HG03439 (cell line): ENCODE measurements at regions not wholly inside any gene's neighbourhood (a gene's known extent, or its start where the extent isn't known, plus 50 kb on each side); places are given as distances from the start of the nearest gene placed in this dataset.

Experiments used
- ATAC-seq: cut with Tn5 transposase; IDR thresholded peaks from one replicate; pipeline ENCODE4 v1.9.1; 2021; ENCODE audit warnings: mild to moderate bottlenecking, moderate library complexity; ENCODE audit not compliant: unreplicated experiment

- ATAC-seq, result no peak
Measured at GRCh38 chrX:6701085-6701484, 166.2 kb upstream of the VCX3A start.

- no peak for ATAC-seq
Measured at GRCh38 chrX:6695717-6696116, 160.8 kb upstream of the VCX3A start.

GRCh38 chrX:6694977-6695376 lies 160.1 kb upstream of the VCX3A start:
- no peak for ATAC-seq

GRCh38 chrX:6694221-6694620 lies 159.3 kb upstream of the VCX3A start:
- ATAC-seq, result no peak

DNA sequence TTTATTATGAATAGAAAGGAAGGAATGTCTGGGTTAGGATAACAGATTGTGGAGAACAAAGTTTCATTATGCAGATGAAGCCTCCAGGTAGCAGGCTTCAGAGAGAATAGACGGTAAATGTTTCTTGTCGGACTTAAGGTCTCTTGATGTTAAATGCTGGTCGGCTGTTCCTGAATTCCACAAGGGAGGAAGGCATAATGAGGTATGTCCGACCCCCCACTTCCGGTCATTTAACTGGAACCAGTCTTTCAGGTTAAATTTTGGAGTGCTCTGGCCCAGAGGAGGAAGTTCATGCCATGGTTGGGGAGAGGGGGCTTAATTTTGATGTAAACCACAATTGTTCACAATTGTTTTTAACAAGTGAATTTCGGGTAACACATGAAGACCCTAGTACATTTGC lies 158.1 kb upstream of the VCX3A start:
- ATAC-seq, result no peak

DNA sequence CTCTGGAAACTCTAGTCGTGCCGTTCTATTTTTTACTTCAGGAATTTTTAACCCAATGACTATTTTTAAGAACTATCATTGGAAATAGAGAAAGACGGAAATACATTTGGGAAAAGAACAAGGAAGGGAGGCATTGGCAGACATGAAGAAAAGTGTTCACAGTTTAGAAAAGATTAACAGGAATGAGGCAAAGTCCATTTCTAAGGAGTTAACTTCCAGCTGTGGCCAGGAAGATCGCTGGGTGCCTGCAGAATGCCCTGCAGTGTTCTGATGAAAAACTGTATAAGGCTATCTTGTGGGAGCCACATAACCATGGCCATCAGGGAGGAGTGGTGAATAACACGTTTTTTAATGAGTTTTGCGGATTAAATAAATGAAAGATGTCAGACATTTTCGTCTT lies 150.6 kb upstream of the VCX3A start:
- ATAC-seq, result no peak

DNA sequence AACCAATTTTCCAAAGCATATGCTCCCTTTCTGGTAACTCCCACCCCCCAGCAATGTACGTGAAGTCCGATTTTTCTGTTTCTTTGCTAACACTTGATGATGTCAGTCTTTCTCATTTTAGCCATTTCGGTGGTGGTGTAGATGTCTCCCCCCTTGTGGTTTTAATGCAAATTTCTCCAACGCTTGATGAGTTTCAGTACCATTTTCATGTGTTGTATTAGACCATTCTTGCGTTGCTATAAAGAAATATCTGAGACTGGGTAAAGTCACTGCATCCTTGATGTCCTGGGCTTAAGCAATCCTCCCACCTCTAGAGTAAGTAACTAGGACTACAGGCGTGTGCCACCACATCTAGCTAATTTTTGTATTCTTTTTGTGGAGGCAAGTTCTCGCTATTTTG lies 148.4 kb upstream of the VCX3A start:
- no peak for ATAC-seq

- ATAC-seq, result no peak
Measured at GRCh38 chrX:6681521-6682145, 146.7 kb upstream of the VCX3A start.

DNA sequence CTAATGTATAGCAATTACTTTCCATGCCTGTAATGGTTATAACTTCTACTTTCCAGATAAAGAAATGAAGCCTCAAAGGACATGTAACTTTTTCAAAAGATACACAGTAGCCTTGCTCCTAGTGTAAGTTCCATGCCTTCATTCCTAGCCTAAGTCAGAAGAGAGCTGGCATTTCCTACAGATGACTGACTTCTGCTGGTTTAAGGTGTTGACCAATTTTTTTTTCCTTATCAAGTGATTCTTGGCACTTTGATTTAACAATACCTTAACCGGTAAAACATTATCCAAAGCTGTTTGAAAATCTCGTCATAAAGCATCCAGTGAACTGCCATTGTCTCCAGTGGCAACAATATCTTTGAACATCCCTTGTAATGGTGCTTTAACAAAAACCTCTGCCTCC lies 145.1 kb upstream of the VCX3A start:
- ATAC-seq, result no peak

DNA sequence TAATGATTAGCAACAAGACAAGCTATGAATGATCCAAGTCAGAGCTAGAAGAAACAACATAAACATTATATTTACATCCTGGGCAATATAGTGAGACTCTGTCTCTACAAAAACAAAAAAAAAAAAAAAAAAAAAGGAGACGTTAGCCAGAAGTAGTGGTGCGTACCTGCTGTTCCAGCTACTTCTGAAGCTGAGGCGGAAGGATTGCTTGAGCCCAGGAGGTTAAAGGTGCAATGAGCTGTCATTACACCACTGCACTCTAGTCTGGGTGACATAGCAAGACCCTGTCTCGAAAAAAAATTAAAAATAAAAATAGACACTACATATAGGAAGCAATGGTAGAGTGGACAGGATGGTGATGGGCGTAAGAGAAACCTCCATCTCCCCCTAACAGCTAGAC lies 144.6 kb upstream of the VCX3A start:
- ATAC-seq, result no peak

DNA sequence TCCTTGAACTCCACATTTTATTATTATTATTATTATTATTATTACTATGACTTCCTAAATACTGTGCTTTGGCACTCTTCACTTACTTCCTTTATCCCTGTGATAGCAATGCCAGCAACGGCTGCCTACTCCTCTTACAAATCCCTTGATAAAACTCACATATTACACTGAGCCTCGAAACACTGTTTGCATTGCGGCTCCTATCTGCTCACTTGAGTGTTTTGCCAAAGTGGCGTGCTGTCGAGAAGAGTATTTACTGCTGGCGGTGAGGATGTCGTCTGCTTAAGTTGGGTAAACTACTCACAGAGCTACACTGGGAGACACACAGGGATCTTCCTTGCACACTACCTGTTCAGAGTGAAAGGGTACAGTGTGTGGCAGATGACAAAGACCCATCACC lies 143.4 kb upstream of the VCX3A start:
- no peak for ATAC-seq

DNA sequence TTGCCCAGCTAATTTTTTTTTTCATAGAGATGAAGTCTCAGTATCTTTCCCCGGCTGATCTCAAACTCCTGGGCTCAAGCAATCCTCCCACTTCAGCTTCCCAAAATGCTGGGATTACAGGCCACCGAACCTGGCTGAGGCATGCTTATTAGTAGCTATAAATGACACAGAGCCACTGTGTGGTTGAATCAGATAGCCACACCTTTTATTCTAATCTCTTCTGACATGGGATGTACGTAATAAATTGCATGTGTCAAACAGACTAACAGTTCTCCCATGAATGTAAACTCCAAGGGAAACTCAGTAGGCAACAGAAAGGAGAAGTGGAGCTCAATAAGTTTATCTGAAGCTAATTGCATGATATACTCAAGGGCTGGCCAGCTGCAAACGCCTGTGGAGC lies 139.8 kb upstream of the VCX3A start:
- no peak for ATAC-seq

DNA sequence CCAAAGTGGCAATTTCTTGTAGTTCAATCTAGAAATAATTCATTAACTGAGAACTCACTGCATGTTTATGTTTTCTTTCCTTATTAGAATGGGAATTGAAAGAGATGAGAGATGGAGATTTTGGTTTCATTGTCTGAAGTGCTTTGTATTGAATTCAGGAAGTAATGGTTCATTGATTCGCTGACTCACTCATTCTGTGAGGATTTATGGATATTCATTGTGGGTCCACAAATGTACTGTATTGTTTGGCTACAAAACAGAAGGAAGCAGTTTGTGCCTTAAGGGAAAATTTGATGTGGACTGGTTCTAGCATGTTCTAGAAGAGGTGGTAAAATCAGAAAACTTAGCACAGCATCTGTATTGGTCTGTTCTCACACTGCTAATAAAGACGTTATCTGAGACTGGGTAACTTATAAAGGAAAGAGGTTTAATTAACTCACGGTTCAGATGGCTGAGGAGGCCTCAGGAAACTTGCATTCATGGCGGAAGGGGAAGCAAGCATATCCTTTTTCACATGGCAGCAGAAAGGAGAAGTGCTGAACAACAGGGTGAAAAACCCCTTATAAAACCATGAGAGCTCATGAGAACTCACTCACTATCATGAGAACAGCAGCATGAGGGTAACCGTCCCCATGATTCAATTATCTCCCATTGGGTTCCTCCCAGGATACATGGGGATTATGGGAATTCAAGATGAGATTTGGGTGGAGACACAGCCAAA lies 132.3 kb upstream of the VCX3A start:
- ATAC-seq, result no peak

DNA sequence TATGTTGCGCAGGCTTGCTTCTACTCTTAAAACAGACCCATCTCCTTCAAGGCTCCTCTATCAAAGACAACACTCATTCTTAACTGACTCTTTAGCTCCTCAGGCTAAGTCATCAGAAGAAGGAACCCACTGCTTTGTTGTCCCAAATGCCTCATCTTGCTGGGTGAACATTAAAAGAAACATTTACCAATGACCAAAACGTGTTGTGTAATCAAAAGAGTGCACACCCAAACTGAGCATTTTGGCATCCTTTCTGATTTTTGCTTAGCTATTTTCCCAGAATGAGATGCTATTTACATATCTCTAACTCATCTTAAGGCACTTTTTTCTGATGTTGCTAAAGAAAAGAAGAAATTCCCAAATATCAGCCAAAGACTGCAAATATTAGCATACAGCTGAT lies 131.7 kb upstream of the VCX3A start:
- no peak for ATAC-seq

GRCh38 chrX:6661736-6662135 lies 126.8 kb upstream of the VCX3A start:
- no peak for ATAC-seq

- no peak for ATAC-seq
Measured at GRCh38 chrX:6660567-6661264, 125.8 kb upstream of the VCX3A start.

- ATAC-seq, result no peak
Measured at GRCh38 chrX:6645216-6645615, 110.3 kb upstream of the VCX3A start.

GRCh38 chrX:6644411-6644810 lies 109.5 kb upstream of the VCX3A start:
- ATAC-seq, result no peak

DNA sequence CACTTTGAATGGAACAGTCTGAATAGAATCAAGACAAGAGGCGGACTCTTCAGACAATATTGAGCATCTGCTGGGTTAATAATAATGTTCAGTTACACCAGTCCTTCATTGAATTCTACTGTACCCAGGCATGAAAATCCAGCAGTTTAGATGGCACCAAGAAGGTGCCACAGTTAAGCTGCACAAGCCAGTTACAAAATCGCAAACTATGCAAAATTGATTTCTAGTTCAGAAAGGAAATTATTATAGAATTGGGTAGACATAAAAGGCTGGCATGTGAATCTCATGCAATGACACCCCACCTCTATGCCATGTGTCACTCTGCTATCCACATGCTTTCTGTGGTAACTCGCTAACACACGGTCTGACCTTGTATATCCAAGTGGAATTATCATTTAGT lies 105.8 kb upstream of the VCX3A start:
- no peak for ATAC-seq

- ATAC-seq, result no peak
Measured at GRCh38 chrX:6614506-6614905, 79.6 kb upstream of the VCX3A start.

GRCh38 chrX:6599230-6599860 lies 64.4 kb upstream of the VCX3A start:
- ATAC-seq, result no peak
